Kidney (tissue), 13 donors: ENCODE measurements at regions not wholly inside any gene's neighbourhood (a gene's known extent, or its start where the extent isn't known, plus 50 kb on each side); places are given as distances from the start of the nearest gene placed in this dataset.

ENCODE experiments used
- DNase-seq, 5 donors: peaks; one replicate each; pipeline ENCODE4 v3.0.0-alpha.2; 2013 to 2020
- FAIRE-seq: peaks from 2 replicates; lab custom pipeline; 2012; peaks lifted over from hg19 to GRCh38; lab: Jason Lieb, UNC
- H3K27ac ChIP-seq, 2 donors: one replicate each; pipeline ENCODE4 v1.7.0; 2013; ENCODE audit warnings: low read depth in 2 of 2, low read length in 2 of 2, inconsistent platforms in 1 of 2
- H3K27me3 ChIP-seq: one replicate; pipeline ENCODE4 v1.7.1; 2013; ENCODE audit warnings: low read length, inconsistent platforms; ENCODE audit not compliant: control insufficient read depth, insufficient read depth
- H3K36me3 ChIP-seq, 3 donors: one replicate each; pipeline versions ENCODE4 v1.7.0 to v1.7.1; 2013; ENCODE audit warnings: low read length in 3 of 3, control low read depth in 1 of 3, inconsistent platforms in 1 of 3; ENCODE audit not compliant: insufficient read depth in 3 of 3, control insufficient read depth in 2 of 3
- H3K4me1 ChIP-seq, 3 donors: one replicate each; pipeline versions ENCODE4 v1.7.0 to v1.7.1; 2013; ENCODE audit warnings: low read length in 3 of 3, inconsistent platforms in 1 of 3, low read depth in 1 of 3; ENCODE audit not compliant: control insufficient read depth in 2 of 3, insufficient read depth in 2 of 3
- H3K4me3 ChIP-seq, 3 donors: one replicate each; pipeline versions ENCODE4 v1.7.0 to v1.8.1; 2013; ENCODE audit warnings: low read length in 3 of 3, control low read depth in 1 of 3, inconsistent platforms in 1 of 3
- H3K9ac ChIP-seq, 3 donors: one replicate each; pipeline versions ENCODE4 v1.7.0 to v1.7.1; 2013; ENCODE audit warnings: low read length in 3 of 3, control low read depth in 1 of 3, inconsistent platforms in 1 of 3
- H3K9me3 ChIP-seq, 3 donors: one replicate each; pipeline versions ENCODE4 v1.7.0 to v1.7.1; 2013; ENCODE audit warnings: low read length in 3 of 3, control low read depth in 1 of 3, inconsistent platforms in 1 of 3; ENCODE audit not compliant: control insufficient read depth in 2 of 3, insufficient read depth in 1 of 3
- intact Hi-C: fragments of 100-400 bp; cut with DNase I; formaldehyde crosslinking; loops from one replicate; pipeline ENCODE4 v1.11.1; 2022
- TF ChIP-seq, protein P1 (sequence below): IDR thresholded peaks from 3 replicates; pipeline ENCODE4 v1.5.1; 2012; ENCODE audit warnings: mild to moderate bottlenecking, moderate library complexity, borderline replicate concordance; ENCODE audit not compliant: insufficient read depth; ENCODE audit errors: extremely low read depth
- donor health status: control.
- donor health status: control.
- donor health status: control.
- donor health status: control.
- donor health status: control.
- donor health status: DM: yes; HTN: yes; CAD: no.
- donor health status: Normal renal cell carcinoma (clear cell type).

DNA sequence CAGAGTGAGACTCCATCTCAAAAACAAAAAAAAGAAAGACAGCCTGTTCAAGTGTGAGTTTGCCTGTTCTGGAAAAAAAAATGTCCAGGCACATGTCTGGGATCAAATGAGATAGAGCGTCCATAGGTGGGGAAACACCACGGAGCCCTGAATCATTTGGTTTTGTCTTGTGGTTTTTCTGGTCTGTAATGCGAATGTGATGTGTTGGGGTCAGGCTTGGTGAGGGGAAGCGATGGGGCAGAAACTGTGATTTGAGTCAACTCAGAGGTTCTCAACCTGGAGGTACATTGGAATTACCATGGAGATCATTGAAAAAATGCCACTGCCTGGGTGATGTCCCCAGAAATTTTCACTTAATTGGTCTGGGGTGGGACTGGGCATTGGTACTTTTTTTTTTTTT, 183.9 kb upstream of the PWP1 start:
- H3K4me1 ChIP-seq = no peaks in the 10 kb centered on the region
- no peaks in the 10 kb centered on the region for H3K27me3 ChIP-seq
- no peak overlapping the region for H3K9ac ChIP-seq
- intact Hi-C loops = no loop called here
- FAIRE-seq (no peak), DNase-seq (no peak)
- H3K4me3 ChIP-seq = no peak overlapping the region
- no peak overlapping the region for H3K27ac ChIP-seq
- H3K9me3 ChIP-seq = no peaks in the 10 kb centered on the region
- TF ChIP-seq, protein P1, sequence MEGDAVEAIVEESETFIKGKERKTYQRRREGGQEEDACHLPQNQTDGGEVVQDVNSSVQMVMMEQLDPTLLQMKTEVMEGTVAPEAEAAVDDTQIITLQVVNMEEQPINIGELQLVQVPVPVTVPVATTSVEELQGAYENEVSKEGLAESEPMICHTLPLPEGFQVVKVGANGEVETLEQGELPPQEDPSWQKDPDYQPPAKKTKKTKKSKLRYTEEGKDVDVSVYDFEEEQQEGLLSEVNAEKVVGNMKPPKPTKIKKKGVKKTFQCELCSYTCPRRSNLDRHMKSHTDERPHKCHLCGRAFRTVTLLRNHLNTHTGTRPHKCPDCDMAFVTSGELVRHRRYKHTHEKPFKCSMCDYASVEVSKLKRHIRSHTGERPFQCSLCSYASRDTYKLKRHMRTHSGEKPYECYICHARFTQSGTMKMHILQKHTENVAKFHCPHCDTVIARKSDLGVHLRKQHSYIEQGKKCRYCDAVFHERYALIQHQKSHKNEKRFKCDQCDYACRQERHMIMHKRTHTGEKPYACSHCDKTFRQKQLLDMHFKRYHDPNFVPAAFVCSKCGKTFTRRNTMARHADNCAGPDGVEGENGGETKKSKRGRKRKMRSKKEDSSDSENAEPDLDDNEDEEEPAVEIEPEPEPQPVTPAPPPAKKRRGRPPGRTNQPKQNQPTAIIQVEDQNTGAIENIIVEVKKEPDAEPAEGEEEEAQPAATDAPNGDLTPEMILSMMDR = no peak
- H3K36me3 ChIP-seq = no peaks in the 10 kb centered on the region

DNA sequence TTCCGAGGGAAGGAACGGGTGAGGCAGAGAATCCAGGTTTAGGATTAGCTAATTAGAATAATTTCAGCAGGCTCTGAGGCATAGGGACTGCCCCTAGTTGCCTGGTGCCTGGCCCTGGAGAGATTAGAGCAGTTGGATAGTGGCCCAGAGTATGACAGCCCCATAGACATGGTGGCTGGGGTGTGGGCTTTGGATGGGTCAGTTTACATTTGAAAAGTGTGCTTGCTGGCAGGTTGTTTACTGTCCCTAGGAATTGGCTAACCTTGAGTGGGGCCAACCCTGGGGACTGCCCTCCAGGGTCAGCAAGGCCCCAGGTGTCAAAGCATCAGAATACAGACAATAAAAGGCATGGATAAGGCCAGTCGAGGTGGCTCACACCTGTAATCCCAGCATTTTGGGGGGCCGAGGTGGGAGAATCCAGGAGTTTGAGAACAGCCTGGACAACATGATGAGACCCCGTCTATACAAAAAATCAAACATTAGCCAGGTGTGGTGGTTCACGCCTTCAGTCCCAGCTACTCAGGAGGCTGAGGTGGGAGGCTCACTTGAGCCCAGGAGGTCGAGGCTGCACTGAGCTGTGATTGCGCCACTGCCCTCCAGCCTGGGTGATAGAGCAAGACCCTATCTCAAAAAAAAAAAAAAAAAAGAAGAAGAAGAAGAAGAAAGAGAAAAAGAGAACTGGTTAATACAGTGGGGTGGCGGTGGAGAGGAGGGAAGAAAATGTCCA, 182.3 kb upstream of the PWP1 start:
- H3K27ac ChIP-seq = no peak overlapping the region
- H3K27me3 ChIP-seq = no peaks in the 10 kb centered on the region
- H3K9me3 ChIP-seq = no peaks in the 10 kb centered on the region
- H3K36me3 ChIP-seq = no peaks in the 10 kb centered on the region
- H3K4me1 ChIP-seq = no peaks in the 10 kb centered on the region
- intact Hi-C loops = no loop called here
- TF ChIP-seq, protein P1 = no peak
- DNase-seq (no peak), FAIRE-seq (no peak)
- no peak overlapping the region for H3K9ac ChIP-seq
- H3K4me3 ChIP-seq = no peak overlapping the region

DNA sequence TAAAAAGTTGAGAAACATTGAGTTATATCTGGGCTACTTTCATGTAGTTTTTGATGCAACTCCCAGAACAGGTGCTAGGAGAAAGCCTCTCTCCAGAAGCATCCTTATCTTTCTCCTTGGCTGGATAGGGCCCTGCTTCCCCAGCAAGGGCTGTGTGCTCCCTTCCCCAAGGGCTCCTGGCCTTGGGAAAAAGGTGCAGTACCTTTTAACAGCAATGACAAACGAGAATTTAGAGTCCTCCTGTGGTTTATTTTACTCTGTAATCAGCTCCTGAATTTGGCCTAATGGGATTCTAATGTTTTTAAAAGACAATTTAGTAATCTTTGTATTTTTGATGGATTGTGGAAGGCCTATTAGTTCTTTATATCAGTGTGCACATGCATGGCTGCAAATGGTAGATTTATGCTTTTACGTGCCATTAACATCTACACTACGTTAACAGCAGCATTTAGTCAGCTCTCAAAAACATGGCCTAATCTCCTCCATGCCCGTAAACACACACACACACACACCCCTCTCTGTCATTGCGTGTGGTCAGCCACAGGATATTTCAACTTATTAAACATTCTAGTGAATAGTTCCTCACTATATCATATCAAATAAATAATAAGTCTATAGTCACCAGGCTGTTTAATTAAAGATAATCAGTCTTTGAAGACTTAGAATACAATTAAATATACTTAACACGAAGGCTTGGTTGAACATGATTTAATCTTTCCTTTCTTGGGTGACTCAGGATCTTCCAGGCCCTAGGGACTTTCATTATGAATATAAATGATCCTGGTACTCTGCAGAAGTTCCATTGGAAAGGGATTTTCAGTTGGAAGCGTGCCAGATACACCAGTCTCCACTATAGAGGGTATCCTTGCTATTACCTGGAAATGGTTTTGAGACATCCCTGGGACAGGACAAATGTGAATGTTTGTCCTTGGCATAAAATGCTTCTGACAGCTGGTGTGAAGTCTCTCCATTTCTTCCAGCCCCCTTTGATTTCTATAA, 181.4 kb upstream of the PWP1 start:
- no peak overlapping the region for H3K9ac ChIP-seq
- peak in 1 of 5 donors; percentile 27 for DNase-seq
- H3K27ac ChIP-seq = no peak overlapping the region
- TF ChIP-seq, protein P1 = no peak
- no peaks in the 10 kb centered on the region for H3K36me3 ChIP-seq
- H3K9me3 ChIP-seq = no peaks in the 10 kb centered on the region
- no peaks in the 10 kb centered on the region for H3K4me1 ChIP-seq
- FAIRE-seq = no peak
- no peak overlapping the region for H3K4me3 ChIP-seq
- no peaks in the 10 kb centered on the region for H3K27me3 ChIP-seq
- intact Hi-C loops = no loop called here
